ENCODE measurements at regions not wholly inside any gene's neighbourhood (a gene's known extent, or its start where the extent isn't known, plus 50 kb on each side); places are given as distances from the start of the nearest gene placed in this dataset.

- Histone ChIP-seq H2BK120ac (ENCODE audit: low read depth, low read length) (no peak overlapping the region), H2BK5ac (ENCODE audit: low read depth, low read length, poor library complexity, severe bottlenecking) (no peak overlapping the region), H4K5ac (ENCODE audit: low read depth, low read length) (no peak overlapping the region), H3K27ac (ENCODE audit: insufficient read depth, low read length) (no peak overlapping the region), H3K9me3 (ENCODE audit: control insufficient read depth, insufficient read depth, low read length) (no peaks in the 10 kb centered on the region), H3K4me2 (ENCODE audit: low read depth, low read length) (no peak overlapping the region), H3K14ac (replicated peaks; ENCODE audit: low read depth, low read length) (no peak overlapping the region), H3K4me1 (ENCODE audit: control insufficient read depth, insufficient read depth, low read length) (no peaks in the 10 kb centered on the region), H2BK15ac (ENCODE audit: low read depth, low read length) (no peak overlapping the region), H3K27me3 (ENCODE audit: control insufficient read depth, insufficient read depth, low read length) (no peaks in the 10 kb centered on the region), H2AK5ac (ENCODE audit: low read depth, low read length) (no peak overlapping the region), H3K9ac (ENCODE audit: low read depth, low read length) (no peak overlapping the region), H3K36me3 (ENCODE audit: control insufficient read depth, insufficient read depth, low read length) (no peaks in the 10 kb centered on the region), H2AFZ (replicated peaks; ENCODE audit: low read length, poor library complexity) (no peak overlapping the region), H4K20me1 (ENCODE audit: insufficient read depth, low read length) (no peaks in the 10 kb centered on the region), H2AK9ac (replicated peaks; ENCODE audit: low read depth, low read length, poor library complexity) (no peak overlapping the region), H2BK20ac (ENCODE audit: low read depth, low read length) (no peak overlapping the region), H3K4ac (ENCODE audit: low read depth, low read length) (no peak overlapping the region), H3K4me3 (ENCODE audit: insufficient read depth, low read depth, low read length) (no peak overlapping the region), H3K56ac (ENCODE audit: extremely low read depth, insufficient read depth, low read length) (no peak overlapping the region), H3K23ac (ENCODE audit: low read depth, low read length) (no peak overlapping the region), H4K8ac (ENCODE audit: low read depth in 2 of 2, low read length in 2 of 2) (no peak overlapping the region), H4K91ac (ENCODE audit: insufficient read depth, low read depth, low read length) (no peak overlapping the region), H3K18ac (ENCODE audit: low read depth, low read length) (no peak overlapping the region), H3K9me1 (ENCODE audit: insufficient read depth, low read length) (no peaks in the 10 kb centered on the region), H3K79me1 (ENCODE audit: low read depth in 1 of 2, low read length in 2 of 2) (no peaks in the 10 kb centered on the region)
- TF ChIP-seq SMC3 (IDR thresholded peaks at IDR 0.05; ENCODE audit: low read depth, low read length) (no peak), RFX5 (IDR thresholded peaks at IDR 0.05; ENCODE audit: low read depth, low read length) (no peak), MAFK (IDR thresholded peaks at IDR 0.05; ENCODE audit: low read depth, low read length) (no peak), ELK1 (IDR thresholded peaks at IDR 0.05; ENCODE audit: borderline replicate concordance, low read depth, low read length) (no peak), NFE2L2 (IDR thresholded peaks at IDR 0.05; ENCODE audit: low read depth, low read length) (no peak), CEBPB (IDR thresholded peaks at IDR 0.05; ENCODE audit: low read depth, low read length) (no peak), FOS (IDR thresholded peaks at IDR 0.05; ENCODE audit: low read depth, low read length) (no peak), MAZ (IDR thresholded peaks at IDR 0.05; ENCODE audit: borderline replicate concordance, low read depth, low read length) (no peak), POLR2A (IDR thresholded peaks at IDR 0.05; ENCODE audit: low read depth, low read length) (no peak), RAD21 (IDR thresholded peaks at IDR 0.05; ENCODE audit: low read length) (no peak), BHLHE40 (IDR thresholded peaks at IDR 0.05; ENCODE audit: low read depth, low read length) (no peak), USF2 (IDR thresholded peaks at IDR 0.05; ENCODE audit: low read depth, low read length) (no peak), RCOR1 (IDR thresholded peaks at IDR 0.05; ENCODE audit: insufficient replicate concordance, low read length) (no peak), CHD1 (IDR thresholded peaks at IDR 0.05; ENCODE audit: low read depth, low read length) (no peak), MXI1 (IDR thresholded peaks at IDR 0.05; ENCODE audit: borderline replicate concordance, low read depth, low read length) (no peak)
- TF ChIP-seq, protein P1, sequence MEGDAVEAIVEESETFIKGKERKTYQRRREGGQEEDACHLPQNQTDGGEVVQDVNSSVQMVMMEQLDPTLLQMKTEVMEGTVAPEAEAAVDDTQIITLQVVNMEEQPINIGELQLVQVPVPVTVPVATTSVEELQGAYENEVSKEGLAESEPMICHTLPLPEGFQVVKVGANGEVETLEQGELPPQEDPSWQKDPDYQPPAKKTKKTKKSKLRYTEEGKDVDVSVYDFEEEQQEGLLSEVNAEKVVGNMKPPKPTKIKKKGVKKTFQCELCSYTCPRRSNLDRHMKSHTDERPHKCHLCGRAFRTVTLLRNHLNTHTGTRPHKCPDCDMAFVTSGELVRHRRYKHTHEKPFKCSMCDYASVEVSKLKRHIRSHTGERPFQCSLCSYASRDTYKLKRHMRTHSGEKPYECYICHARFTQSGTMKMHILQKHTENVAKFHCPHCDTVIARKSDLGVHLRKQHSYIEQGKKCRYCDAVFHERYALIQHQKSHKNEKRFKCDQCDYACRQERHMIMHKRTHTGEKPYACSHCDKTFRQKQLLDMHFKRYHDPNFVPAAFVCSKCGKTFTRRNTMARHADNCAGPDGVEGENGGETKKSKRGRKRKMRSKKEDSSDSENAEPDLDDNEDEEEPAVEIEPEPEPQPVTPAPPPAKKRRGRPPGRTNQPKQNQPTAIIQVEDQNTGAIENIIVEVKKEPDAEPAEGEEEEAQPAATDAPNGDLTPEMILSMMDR (conservative IDR thresholded peaks at IDR 0.05; ENCODE audit: low read depth, low read length): no peak
- in situ Hi-C loops (cut with MboI; ENCODE audit: low sequenced_read_pairs): no loop called here
- ChIA-PET CTCF (no interaction called here), POLR2A (ENCODE audit: unreplicated experiment) (no interaction called here)
- ATAC-seq (ENCODE audit: low read depth) (no peak), DNase-seq (no peak)
- 61% methylated on average over 2 of the region's 9 CpGs; no CpG with 5 or more reads in 1 of the 2 experiments for WGBS, 2 experiments (ENCODE audit: extremely low coverage in 2 of 2, insufficient read length in 1 of 2)
- dilution Hi-C loops (cut with HindIII; ENCODE audit: low sequenced_read_pairs, unreplicated experiment): no loop called here
- intact Hi-C loops (cut with micrococcal nuclease): no loop called here
- no TSS peak for BruUV-seq (replicated peaks)
These were observed 51.4 kb upstream of the TMTC2 start for GRCh38 chr12:82635263-82635662.
